Activated CD8-positive, alpha-beta memory T cell treated with anti-CD3 and anti-CD28 coated beads, Interleukin-2, amount 50 U/mL, for 48 hours (primary cell): ENCODE measurements at regions not wholly inside any gene's neighbourhood (a gene's known extent, or its start where the extent isn't known, plus 50 kb on each side); places are given as distances from the start of the nearest gene placed in this dataset.
"Not testable (repeated sequence)": the region's sequence is repeated elsewhere in the genome, so short reads cannot be mapped to it uniquely, and the experiment has no call there.

ENCODE experiments used
- DNase-seq: peaks from one replicate; pipeline ENCODE4 v3.0.0-alpha.2; 2020

DNA sequence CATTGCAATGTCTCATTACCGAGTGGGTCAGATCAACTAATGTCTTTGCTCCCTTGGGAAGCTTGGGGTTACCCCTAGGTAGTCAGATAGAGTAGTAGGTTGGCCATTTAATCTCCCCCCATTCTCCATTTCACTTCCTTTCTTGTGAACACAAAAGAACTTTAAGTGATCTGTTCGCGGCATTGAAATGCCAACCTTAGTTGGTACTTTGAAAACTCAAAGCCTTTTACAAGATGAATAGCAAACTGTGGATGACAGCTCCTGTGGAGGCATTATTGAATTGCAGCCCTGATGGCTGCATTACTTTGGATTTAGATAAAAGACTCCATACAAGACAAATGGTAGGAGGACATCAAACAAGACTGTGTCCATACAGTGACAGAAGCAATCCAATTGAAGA lies 469.1 kb downstream of the GBA3 start:
- no peak for DNase-seq

DNA sequence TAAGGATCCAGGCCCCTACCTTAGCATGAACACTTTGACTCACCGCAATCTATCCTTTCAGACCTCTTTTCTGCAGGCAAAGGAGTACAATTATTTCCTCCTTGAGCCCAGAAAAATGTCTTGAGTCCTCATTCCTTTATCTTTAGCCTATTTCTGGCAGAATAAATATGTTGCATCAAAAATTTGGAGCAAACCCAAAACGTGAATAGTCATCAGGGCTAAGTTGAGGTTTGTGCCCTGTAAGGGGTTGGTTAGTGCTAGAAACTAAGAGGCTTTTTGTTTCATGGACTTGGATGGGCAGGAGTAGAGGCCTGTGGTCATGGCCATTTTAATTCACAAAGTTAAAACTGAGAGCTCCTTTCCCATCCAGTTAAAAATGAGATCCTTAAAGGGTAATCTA lies 460.3 kb downstream of the GBA3 start:
- no peak for DNase-seq

DNA sequence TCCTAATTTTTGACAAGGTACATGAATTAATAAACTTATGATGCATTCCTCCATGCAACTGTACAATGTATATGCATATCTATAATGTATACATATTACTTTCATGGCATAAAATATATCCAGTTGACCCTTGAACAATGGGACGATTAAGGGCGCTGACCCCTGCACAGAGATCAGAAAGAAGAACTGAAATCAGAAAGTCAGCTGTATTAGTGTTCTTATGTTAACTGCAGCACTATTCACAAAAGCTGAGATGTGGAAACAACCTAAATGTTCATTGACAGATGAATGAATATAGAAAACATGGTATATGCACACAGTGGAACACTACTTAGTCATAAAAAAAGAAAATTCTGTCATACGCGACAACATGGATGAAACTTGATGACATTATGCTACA lies 457.1 kb downstream of the GBA3 start:
- DNase-seq, result no peak

DNA sequence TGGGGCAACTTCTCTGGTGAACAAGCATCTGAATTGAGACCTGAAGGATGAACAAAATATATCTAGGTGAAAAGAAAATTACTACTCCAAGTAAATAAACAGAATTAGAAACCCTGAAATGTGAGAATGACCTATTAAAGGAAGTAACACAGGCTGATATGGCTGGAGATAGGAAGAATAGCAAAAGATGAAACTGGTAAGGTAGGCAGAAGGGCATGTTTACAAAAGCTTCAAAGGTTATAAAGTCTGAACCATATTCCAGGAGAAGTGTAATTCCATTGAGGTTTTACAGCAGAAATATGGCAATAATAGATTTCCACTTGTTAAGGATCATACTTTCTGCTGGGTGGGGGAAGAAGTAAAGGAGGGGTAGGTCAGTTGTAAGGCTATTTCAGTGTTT lies 452.0 kb downstream of the GBA3 start:
- DNase-seq, result no peak

DNA sequence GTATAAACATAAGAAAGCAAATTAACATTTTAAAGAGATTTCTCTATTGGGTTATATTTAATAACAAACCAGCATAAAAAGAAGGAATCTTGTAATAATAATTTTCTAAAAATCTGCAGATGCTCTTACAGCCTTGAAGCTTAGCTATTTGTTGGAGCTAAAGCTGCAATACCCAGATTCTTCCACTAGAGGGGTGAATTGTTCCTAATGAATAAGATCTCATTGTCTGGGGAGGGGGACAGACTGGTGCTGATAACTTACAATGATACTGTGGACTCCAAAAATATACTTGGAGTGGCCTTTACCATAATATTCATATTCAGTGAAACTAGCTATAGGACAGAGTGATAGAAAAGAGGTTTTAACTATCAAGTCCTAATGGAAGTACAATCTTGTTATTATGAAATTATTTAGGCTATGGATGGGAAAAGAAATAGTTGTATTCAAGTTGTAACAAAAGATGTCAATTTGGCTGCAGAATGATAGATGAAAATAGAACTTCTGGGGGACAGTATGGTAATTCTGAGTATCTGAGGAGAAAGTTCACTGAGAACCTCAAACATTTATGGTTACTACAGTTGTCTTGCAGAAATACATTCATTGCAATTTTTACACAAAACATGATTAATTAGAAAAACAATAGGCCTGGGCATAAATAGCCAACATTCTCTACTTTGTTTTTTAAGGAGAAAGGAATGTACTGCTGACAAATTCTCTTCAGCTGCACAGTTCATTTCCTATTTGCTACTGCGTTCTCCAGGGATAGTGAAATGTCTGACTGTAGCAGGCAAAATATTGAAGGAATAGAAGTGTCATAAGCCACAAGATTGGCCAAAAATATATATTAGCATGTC lies 443.3 kb downstream of the GBA3 start:
- DNase-seq, result no peak

DNA sequence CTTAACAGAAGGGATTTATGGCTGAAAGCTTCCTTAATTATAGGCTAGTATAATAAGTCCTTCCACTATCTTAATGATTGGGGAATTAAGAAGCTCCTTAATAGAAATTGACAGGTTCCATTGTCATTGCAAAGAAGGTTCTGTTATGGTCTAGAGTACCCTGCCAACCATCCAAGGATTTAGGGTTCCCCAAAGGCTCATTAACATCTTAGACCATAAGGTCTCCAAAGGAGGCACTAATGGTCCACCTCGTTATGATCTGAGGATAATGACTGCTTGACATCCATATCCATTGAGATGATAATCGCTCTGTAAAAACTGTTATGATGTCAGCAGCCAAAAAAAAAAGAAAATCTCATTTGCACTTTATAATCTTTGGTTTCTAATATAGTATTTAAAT lies 441.6 kb downstream of the GBA3 start:
- no peak for DNase-seq

DNA sequence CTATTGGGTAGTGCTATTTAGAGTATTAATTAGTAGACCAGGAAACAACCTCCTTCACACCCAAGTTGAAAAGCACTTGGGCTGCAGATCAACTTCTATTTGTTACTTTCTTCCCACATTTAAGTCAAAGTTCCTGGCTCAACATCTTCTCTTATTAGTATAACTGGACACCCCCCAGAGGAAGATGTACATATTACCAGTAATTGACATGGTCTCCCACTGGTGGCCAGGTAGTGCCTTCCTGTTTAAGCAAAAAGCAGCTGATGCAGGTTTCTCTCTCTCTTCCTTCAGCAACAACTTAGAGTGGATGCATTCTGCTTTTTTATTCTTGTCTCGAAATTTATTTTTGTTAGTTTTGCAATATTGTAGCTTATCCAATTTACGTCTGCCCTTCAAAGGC lies 438.1 kb downstream of the GBA3 start:
- no peak for DNase-seq

DNA sequence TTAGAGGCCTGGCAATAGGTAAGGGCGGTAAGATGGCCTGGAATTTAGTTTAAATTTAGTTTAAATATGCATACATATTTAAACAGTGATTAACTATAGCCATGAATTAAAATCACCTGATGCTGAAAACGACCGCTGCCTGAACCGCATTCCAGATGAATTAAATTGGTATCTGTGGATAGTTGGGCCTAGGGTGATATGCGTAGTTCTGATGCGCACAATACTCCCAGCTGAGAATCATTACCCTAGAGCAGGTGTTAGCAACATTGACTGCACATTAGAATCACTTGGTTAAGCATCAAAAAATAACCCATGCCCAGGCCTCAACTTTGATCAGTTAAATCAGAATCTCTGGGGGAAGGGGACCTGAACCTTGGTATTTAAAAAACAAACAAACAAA lies 432.4 kb downstream of the GBA3 start:
- DNase-seq, result no peak

DNA sequence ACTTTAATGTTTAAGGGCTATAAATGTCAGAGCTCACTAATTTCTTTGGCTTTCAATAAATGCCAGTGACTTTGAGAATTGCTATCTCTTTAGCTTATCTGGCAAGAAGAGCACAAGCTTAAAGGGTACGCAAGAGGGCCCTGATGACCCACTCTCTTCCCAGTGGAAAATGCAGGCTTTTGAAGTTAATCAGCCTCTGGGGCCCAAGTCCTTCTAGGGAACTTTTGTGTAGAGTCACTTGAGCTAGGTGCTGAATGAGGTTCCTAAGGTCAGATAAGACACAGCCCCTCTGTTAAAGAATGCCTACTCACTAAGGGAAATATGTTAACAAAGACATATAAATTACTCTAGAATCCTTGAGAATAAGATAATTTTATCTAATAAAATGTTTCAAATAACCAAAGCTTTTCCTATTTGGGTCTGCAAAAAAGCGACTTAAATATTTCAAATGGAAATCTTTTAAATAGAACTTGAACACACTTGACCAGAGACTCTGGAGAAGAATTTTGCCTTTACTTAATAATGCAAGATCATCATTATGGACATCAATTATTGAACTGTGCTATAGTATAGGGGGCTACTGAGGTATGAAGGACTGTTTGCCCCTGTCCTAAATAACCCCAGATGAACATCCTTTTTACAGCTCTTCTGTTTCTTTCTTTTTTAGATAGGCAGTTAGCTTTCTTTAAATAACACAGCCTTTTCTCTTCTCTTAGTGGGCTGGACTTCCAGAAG lies 430.1 kb downstream of the GBA3 start:
- no peak for DNase-seq

DNA sequence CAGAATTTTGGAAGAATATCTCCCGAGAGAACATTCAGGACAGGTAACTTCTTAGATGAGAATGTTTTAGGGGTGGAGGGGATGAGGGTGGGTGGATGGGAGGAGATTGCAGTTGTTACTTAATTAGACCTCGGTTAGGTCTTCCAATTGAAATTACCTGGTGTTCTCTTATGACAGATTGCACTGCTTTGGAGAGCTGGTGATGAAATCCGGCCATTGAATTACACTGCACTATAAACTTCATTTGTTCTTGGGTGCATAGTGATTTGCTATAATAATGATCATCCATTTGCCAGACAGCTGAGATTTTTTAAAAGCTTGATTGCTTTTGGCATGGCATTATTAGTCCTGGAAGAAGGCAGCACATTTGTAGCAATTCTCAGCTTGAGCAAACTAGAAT lies 427.6 kb downstream of the GBA3 start:
- DNase-seq, result no peak

DNA sequence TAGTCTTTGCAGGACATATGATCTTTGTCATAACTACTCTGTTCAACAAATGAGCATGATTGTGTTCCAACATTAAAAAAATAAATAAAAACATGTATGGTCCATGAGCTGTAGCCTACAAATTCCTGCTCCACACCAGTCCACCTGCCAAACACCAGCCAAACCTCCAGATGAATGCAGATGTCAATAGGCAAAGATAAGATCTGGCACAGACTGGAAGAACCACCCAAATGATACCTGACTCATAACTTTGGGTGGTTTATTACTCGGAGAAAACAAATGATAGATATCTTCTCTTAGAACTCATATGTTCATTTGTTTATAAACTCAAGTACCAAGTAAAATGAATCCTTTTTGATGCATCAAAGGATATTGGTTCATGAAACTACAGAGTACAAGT lies 425.1 kb downstream of the GBA3 start:
- no peak for DNase-seq

DNA sequence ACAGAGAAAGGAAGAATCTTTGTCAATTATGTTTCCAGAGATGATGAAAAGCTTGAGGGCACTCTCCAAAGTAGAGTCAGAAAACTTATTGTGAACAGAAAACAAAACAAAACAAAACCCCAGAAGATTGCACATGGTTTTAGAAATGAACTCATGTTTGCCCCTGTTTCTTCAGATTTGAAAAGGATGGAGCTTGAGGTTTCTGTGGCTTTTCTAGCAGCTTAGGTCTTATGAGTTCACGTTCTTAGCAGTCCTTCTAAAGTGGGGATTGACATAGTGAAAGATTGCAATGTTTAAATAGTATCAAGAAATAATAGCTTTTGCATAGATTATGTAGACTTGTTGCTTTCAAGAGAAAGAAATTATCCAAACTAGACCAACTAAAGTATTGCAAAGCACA lies 421.8 kb downstream of the GBA3 start:
- no peak for DNase-seq

DNA sequence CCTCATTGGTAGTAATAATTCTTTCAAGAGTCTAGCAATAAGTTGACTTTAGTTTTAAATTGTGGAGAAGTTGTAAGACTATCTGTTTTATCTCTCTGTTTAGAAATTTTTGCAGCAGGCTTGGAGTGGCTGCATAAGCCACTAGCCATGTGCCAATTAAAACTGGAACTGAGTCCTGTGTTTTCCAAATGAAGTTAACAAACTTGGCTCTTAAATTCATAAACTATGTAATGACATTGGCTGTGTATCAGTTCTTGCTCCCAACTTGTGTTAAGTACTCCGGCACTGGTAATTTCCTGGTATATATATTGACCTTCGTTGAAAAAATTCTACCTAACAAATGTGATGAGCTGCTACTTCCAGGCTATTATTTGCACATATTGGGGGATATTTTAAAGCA lies 420.4 kb downstream of the GBA3 start:
- no peak for DNase-seq

DNA sequence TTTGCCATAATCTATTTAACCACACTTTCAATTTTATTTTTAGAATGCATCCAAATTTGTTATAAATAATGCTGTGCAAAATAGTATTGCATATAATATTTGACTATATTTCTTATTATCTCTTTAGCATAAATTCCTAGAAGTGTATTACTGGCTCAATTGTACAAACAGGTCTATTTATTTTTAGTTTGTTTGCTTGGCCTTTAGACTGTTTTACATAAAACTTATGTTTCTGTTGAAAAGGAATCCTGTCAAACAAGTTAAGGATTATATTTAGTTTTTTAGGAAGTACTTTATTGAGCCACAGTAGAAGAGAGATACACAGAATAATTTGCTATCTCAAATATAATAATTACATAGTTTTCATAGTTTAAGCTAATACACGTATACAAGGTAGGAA lies 413.8 kb downstream of the GBA3 start:
- DNase-seq, result no peak

DNA sequence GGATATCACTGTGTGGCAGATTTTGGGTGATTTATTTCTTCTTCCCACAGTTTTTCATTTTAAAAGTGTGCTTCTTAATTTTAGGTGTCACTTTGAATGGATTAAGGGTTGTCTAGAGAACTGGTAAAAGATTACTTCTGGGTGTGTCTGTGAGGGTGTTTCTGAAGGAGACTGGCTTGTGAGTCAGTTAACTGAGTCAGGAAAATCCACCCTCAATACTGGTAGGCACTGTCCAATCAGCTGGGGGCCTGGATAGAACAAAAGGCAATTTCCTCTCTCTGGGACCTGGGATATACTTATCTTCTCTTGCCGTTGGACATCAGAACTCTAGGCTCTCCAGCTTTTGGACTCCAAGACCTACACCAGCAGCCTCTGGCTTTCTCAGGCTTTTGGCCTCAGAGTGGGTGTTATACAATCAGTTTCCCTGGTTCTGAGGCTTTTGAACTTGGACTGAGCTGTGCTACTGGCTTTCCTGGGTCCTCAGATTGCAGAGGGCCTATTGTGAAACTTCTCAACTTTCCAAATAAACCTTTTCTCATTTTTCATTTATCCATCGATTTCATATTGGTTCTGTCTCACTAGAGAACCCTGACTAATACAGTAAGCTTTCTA lies 413.1 kb downstream of the GBA3 start:
- DNase-seq, result no peak

DNA sequence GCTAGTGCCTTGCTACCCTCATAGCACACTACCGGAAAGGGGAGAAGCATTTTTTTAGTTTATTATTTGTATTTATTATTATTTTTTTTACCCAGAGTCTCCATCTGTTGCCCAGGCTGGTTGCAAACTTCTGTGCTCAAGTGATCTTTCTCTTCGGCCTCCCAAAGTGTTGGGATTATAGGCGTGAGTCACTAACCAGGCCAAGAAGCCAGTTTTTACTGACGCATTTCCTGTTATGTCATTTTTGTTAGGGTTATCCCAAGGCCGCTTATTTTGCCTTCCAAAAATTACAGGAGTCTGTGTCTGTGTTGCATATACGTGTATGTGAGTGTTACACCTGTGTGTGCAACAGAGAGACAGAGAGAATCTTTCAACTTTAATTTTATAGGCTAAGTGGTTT lies 404.5 kb downstream of the GBA3 start:
- DNase-seq, result no peak

DNA sequence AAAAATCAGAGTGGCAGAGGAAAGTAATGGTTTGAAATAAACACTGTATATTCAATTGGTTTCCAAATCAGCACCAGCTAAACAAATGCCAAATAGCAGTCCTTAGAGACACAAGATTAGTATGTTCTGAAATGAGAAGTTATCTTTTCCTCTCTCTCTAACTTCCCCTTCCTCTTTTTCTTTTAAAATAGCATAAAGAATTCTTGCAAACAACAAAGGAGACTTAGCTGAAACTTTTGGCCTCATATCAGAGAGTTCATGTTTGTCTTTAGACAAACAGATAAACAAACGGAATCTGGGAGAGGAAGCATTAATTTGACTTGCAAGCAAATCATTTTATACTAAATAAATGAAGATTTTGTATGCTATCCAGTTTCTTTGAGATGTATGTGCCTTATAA lies 399.0 kb downstream of the GBA3 start:
- DNase-seq, result no peak

DNA sequence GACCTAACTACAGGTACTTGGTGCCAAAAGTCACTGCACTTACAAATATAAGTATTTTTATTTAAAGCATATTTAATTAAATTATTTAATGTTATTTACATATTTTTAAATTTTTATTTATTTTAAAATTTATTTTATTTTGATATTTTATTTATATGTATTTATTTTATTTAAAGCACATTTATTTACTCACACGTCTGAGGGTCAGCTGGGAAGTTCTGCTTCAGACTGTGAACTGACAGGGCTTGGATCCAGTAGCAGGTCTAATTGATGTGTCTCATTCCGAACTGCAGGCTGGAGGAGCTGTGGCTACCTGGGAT lies 392.5 kb downstream of the GBA3 start:
- no peak for DNase-seq

DNA sequence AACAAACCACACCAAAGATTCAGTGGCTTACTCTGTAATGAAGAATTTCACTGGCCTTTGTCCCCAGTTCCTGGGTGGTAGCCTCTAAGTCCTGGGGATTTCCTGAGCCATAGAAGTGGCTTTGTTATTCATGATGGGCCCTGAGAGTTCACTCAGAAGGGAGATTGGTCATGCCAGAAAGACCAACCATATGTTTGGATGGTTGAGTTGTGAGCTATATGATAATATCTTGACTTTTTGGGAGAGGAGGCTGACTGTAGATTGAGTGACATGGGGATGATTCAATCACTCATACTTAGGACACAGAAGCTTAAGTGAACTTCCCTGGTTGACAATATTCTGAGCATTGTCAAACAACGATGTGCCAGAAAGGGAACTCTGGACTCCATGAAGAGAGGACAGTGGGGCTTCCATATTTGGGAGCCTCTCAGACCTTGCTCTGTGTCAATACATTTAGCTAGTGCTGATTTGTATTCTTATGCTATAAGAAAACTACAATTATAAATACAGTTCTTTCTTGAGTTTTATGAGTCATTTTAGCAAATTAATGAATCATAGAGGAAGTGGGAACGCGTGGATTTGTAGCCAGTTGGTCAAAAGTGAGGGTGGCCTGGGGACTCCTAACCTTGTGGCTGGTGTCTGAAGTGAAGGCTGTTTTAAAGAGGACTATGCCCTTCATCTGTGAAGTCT lies 392.0 kb downstream of the GBA3 start:
- no peak for DNase-seq

DNA sequence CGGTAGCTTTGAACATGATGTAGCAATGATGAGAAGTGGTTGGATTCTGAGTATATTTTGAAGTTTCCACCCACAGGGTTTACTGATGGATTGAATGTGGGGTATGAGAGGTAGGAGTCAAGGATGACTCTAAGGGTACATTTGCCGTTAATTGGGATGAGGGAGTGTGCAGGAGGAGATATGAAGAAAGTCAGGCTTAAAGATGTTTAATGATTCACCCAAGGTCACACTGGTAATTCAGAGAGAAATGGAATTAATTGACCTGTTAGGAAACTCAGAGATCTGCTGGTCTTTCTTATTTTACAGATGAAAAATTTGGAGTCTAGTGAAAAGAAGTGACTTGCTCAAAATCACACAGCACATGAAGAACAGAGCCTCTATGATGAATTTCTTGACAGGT lies 390.7 kb downstream of the GBA3 start:
- no peak for DNase-seq

DNA sequence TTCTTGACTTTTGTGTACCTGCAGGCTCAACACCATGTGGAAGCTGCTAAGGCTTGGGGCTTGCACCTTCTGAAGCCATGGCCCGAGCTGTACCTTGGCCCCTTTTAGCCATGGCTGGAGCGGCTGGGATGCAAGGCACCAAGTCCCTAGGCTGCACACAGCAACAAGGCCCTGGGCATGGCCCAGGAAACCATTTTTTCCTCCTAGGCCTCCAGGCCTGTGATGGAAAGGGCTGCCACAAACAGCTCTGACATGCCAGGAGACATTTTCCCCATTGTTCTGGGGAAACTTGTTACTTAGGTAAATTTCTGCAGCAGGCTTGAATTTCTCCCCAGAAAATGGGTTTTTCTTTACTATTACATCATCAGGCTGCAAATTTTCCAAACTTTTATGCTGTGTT lies 387.4 kb downstream of the GBA3 start:
- DNase-seq, result not testable (repeated sequence)

DNA sequence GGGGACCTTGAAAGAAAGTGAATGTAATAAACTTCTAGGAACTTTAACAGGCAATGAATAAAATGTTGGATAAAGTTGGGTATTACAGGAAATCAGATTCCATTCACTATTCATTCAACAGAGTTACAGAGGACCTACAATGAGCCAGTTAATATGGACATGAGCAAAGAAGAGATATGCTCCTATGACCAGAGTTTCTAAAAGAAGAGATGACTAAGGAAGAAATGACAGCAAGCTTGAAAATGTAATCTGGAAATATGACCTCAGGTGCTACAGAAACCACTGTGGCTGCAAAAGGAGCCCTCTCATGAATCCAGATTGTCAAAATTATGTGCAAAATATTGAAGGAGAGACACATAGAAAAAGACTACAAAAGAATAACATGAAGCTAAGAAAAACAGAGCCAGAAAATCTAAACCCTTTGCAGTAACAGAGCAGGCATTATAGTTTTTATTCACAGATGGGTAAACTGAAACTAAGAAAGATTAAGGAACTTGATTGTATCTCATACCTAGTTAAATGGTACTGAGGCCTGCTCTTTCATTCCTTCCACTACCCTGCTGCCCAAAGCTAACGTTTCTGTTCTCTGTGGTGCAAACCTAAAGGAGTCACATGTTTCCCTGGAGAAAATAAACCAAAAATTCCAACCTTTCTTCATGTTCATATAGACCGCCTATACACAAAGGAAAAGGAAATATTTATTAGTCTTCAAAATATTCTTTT lies 378.3 kb downstream of the GBA3 start:
- no peak for DNase-seq

DNA sequence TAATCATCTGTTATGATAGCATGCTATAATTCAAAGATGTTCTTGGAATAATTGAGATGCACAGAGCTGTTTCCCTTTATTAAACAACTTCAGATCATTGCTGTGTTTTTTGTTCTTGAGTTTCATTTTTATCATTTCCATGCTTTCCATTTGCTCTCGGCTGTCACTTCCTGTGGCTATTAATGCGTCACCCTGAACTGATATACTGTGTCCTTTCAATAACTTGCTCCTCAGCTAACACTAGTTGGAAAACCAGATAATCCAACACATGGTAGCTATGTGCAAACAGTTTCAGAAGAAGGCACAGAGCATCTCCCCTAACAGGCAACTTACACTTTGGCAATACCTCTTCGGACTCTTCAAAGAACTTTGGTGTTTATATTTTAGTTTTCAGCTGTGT lies 376.0 kb downstream of the GBA3 start:
- DNase-seq, result no peak
